ENCODE measurements at regions not wholly inside any gene's neighbourhood (a gene's known extent, or its start where the extent isn't known, plus 50 kb on each side); places are given as distances from the start of the nearest gene placed in this dataset.

DNA sequence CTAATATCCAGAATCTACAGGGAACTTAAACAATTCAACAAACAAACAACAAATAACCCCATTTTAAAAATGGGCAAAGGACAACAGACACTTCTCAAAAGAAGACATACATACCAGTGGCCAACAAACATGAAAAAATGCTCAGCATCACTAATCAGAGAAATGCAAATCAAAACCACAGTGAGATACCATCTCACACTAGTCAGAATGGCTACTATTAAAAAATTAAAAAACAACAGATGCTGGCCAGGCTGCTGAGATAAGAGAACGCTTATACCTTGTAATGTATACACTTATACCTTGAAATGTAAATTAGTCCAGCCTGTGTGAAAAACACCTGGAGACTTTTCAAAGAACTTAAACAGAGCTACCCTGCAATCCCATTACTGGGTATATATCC lies 166.8 kb downstream of the IBTK start:
- intact Hi-C loops (cut with micrococcal nuclease) = no loop called here
- no peak for DNase-seq
- ChIA-PET POLR2A (ENCODE audit: unreplicated experiment) (no interaction called here), CTCF (no interaction called here)
- H3K4me2 ChIP-seq (ENCODE audit: low read length) = no peak overlapping the region
- H3K27ac ChIP-seq (ENCODE audit: low read length) = no peak overlapping the region
- no TSS peak for BruUV-seq (replicated peaks)
- ATAC-seq = no peak
- no peaks in the 10 kb centered on the region for H3K4me1 ChIP-seq (ENCODE audit: insufficient read depth, low read length)
- no peak overlapping the region for H3K4me3 ChIP-seq (ENCODE audit: low read length)
- no peaks in the 10 kb centered on the region for H3K9me3 ChIP-seq (ENCODE audit: low read length)
- H3K27me3 ChIP-seq (ENCODE audit: low read length) = no peaks in the 10 kb centered on the region
- no peaks in the 10 kb centered on the region for H3K9me2 ChIP-seq (replicated peaks; ENCODE audit: low read length)
- H3K79me2 ChIP-seq (ENCODE audit: low read length) = no peaks in the 10 kb centered on the region
- TF ChIP-seq EZH2phosphoT487 (IDR thresholded peaks at IDR 0.05; ENCODE audit: borderline replicate concordance, low read length) (no peak), EZH2 (IDR thresholded peaks at IDR 0.05; ENCODE audit: low read length, unreplicated experiment) (no peak)
- TF ChIP-seq, protein P1, sequence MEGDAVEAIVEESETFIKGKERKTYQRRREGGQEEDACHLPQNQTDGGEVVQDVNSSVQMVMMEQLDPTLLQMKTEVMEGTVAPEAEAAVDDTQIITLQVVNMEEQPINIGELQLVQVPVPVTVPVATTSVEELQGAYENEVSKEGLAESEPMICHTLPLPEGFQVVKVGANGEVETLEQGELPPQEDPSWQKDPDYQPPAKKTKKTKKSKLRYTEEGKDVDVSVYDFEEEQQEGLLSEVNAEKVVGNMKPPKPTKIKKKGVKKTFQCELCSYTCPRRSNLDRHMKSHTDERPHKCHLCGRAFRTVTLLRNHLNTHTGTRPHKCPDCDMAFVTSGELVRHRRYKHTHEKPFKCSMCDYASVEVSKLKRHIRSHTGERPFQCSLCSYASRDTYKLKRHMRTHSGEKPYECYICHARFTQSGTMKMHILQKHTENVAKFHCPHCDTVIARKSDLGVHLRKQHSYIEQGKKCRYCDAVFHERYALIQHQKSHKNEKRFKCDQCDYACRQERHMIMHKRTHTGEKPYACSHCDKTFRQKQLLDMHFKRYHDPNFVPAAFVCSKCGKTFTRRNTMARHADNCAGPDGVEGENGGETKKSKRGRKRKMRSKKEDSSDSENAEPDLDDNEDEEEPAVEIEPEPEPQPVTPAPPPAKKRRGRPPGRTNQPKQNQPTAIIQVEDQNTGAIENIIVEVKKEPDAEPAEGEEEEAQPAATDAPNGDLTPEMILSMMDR (conservative IDR thresholded peaks at IDR 0.05; ENCODE audit: low read depth, low read length) = no peak
- H4K20me1 ChIP-seq (ENCODE audit: low read length) = no peaks in the 10 kb centered on the region
- H2AFZ ChIP-seq (ENCODE audit: low read length) = no peak overlapping the region
- H3K36me3 ChIP-seq (ENCODE audit: low read depth, low read length) = no peaks in the 10 kb centered on the region
- H3K9ac ChIP-seq (ENCODE audit: low read length) = no peak overlapping the region
- H3F3A ChIP-seq (ENCODE audit: low read length, unreplicated experiment) = no peaks in the 10 kb centered on the region

- intact Hi-C loops (cut with micrococcal nuclease) = loop anchor here (5.0 kb wide), 1 partner anchor 99 kb away; no protein-coding TSS in a partner anchor
- BruUV-seq (replicated peaks) = no TSS peak
These were observed 169.1 kb downstream of the IBTK start for GRCh38 chr6:82078286-82078908.

GRCh38 chr6:82076916-82077315 lies 170.6 kb downstream of the IBTK start:
- Histone ChIP-seq H3K9ac (ENCODE audit: low read length) (no peak overlapping the region), H3K4me2 (ENCODE audit: low read length) (no peak overlapping the region), H3K27me3 (ENCODE audit: low read length) (no peaks in the 10 kb centered on the region), H4K20me1 (ENCODE audit: low read length) (no peaks in the 10 kb centered on the region), H3K27ac (ENCODE audit: low read length) (no peak overlapping the region), H3K4me1 (ENCODE audit: insufficient read depth, low read length) (peaks cover 7% of the 10 kb centered on the region; the same call in 1 of the 2 replicates), H3K36me3 (ENCODE audit: low read depth, low read length) (no peaks in the 10 kb centered on the region), H3F3A (ENCODE audit: low read length, unreplicated experiment) (no peaks in the 10 kb centered on the region), H3K9me2 (replicated peaks; ENCODE audit: low read length) (no peaks in the 10 kb centered on the region), H3K4me3 (ENCODE audit: low read length) (no peak overlapping the region), H3K79me2 (ENCODE audit: low read length) (no peaks in the 10 kb centered on the region), H2AFZ (ENCODE audit: low read length) (no peak overlapping the region), H3K9me3 (ENCODE audit: low read length) (no peaks in the 10 kb centered on the region)
- peak; percentile 55 for ATAC-seq
- DNase-seq = peak; percentile 12
- intact Hi-C loops (cut with micrococcal nuclease) = loop anchor here (5.0 kb wide), 1 partner anchor 100 kb away; no protein-coding TSS in a partner anchor
- TF ChIP-seq, protein P1 (conservative IDR thresholded peaks at IDR 0.05; ENCODE audit: low read depth, low read length) = peak; percentile 20; the same call in 1 of the 2 replicates
- no peak for TF ChIP-seq EZH2phosphoT487 (IDR thresholded peaks at IDR 0.05; ENCODE audit: borderline replicate concordance, low read length)
- no TSS peak for BruUV-seq (replicated peaks)
- ChIA-PET CTCF (no interaction called here), POLR2A (ENCODE audit: unreplicated experiment) (no interaction called here)

More at GRCh38 chr6:82078286-82078908, 169.1 kb downstream of the IBTK start:
- POLR2A ChIA-PET (ENCODE audit: unreplicated experiment) = interaction anchor here (0.7 kb wide), 1 partner anchor 198 kb away, joined by 3 read pairs; no protein-coding TSS in a partner anchor
- Histone ChIP-seq H3K27ac (ENCODE audit: low read length) (no peak overlapping the region), H3K9me3 (ENCODE audit: low read length) (no peaks in the 10 kb centered on the region), H3K4me1 (ENCODE audit: insufficient read depth, low read length) (no peaks in the 10 kb centered on the region), H3K4me2 (ENCODE audit: low read length) (no peak overlapping the region), H3K9me2 (replicated peaks; ENCODE audit: low read length) (no peaks in the 10 kb centered on the region), H3K9ac (ENCODE audit: low read length) (no peak overlapping the region), H3K36me3 (ENCODE audit: low read depth, low read length) (no peaks in the 10 kb centered on the region), H4K20me1 (ENCODE audit: low read length) (no peaks in the 10 kb centered on the region), H3F3A (ENCODE audit: low read length, unreplicated experiment) (no peaks in the 10 kb centered on the region), H3K27me3 (ENCODE audit: low read length) (no peaks in the 10 kb centered on the region), H3K79me2 (ENCODE audit: low read length) (no peaks in the 10 kb centered on the region), H3K4me3 (ENCODE audit: low read length) (no peak overlapping the region), H2AFZ (ENCODE audit: low read length) (no peak overlapping the region)
- TF ChIP-seq EZH2 (IDR thresholded peaks at IDR 0.05; ENCODE audit: low read length, unreplicated experiment) (no peak), EZH2phosphoT487 (IDR thresholded peaks at IDR 0.05; ENCODE audit: borderline replicate concordance, low read length) (no peak)
- TF ChIP-seq, protein P1 (conservative IDR thresholded peaks at IDR 0.05; ENCODE audit: low read depth, low read length) = no peak
- DNase-seq (no peak), ATAC-seq (no peak)
- CTCF ChIA-PET = no interaction called here
